Fibroblast of lung (primary cell): ENCODE measurements at regions not wholly inside any gene's neighbourhood (a gene's known extent, or its start where the extent isn't known, plus 50 kb on each side); places are given as distances from the start of the nearest gene placed in this dataset.

Experiments used
- DNase-seq, 2 donors: peaks; one replicate each; pipeline versions ENCODE4 v3.0.0 to v3.0.0-alpha.2; 2010; ENCODE audit warnings: low read depth in 2 of 2
- H2AFZ ChIP-seq: 2 replicates; pipeline ENCODE4 v1.5.1; 2012; ENCODE audit warnings: low read length, control low read depth, inconsistent platforms
- H3K27ac ChIP-seq: 2 replicates; pipeline ENCODE4 v1.5.1; 2011; ENCODE audit warnings: low read length, control low read depth; ENCODE audit not compliant: insufficient read depth
- H3K27me3 ChIP-seq: 2 replicates; pipeline ENCODE4 v1.5.1; 2011; ENCODE audit warnings: mild to moderate bottlenecking, low read length; ENCODE audit not compliant: control insufficient read depth, insufficient read depth
- H3K36me3 ChIP-seq: 2 replicates; pipeline ENCODE4 v1.5.1; 2011; ENCODE audit warnings: low read length; ENCODE audit not compliant: control insufficient read depth, insufficient read depth
- H3K4me1 ChIP-seq: 2 replicates; pipeline ENCODE4 v1.5.1; 2011; ENCODE audit warnings: low read length; ENCODE audit not compliant: control insufficient read depth, insufficient read depth; ENCODE audit errors: extremely low read depth
- H3K4me2 ChIP-seq: 2 replicates; pipeline ENCODE4 v1.5.1; 2011; ENCODE audit warnings: low read length, control low read depth; ENCODE audit not compliant: insufficient read depth; ENCODE audit errors: extremely low read depth
- H3K4me3 ChIP-seq, 4 experiments: fragments of 200-600 bp in 1 of 4; sonication (generic) in 1 of 4; replicated peaks in 1 of 4; 2 replicates each; pipeline ENCODE4 v1.5.1; 2011 to 2016; ENCODE audit warnings: low read length in 4 of 4, low read depth in 3 of 4, mild to moderate bottlenecking in 3 of 4, control low read depth in 2 of 4, inconsistent platforms in 1 of 4, mixed read lengths in 1 of 4; ENCODE audit not compliant: insufficient read depth in 1 of 4; ENCODE audit errors: control extremely low read depth in 1 of 4
- H3K79me2 ChIP-seq: 2 replicates; pipeline ENCODE4 v1.5.1; 2012; ENCODE audit warnings: mild to moderate bottlenecking, low read length, inconsistent platforms; ENCODE audit not compliant: control insufficient read depth, insufficient read depth
- H3K9ac ChIP-seq: 2 replicates; pipeline ENCODE4 v1.5.1; 2011; ENCODE audit warnings: mild to moderate bottlenecking, low read length, control low read depth; ENCODE audit not compliant: insufficient read depth
- H3K9me3 ChIP-seq: 2 replicates; pipeline ENCODE4 v1.5.1; 2012; ENCODE audit warnings: low read depth, low read length; ENCODE audit not compliant: control insufficient read depth, insufficient read depth
- H4K20me1 ChIP-seq: 2 replicates; pipeline ENCODE4 v1.5.1; 2011; ENCODE audit warnings: low read length; ENCODE audit not compliant: control insufficient read depth, insufficient read depth; ENCODE audit errors: extremely low read depth
- CTCF ChIP-seq, 2 donors: IDR thresholded peaks in 1 of 2; conservative IDR thresholded peaks in 1 of 2; 1 replicate in 1 of 2; 2 replicates in 1 of 2; pipeline ENCODE4 v1.5.1; 2011 to 2012; ENCODE audit warnings: low read length in 2 of 2, control low read depth in 1 of 2, inconsistent platforms in 1 of 2, low read depth in 1 of 2, mild to moderate bottlenecking in 1 of 2
- EZH2 ChIP-seq: IDR thresholded peaks from 2 replicates; pipeline ENCODE4 v1.5.1; 2012; ENCODE audit warnings: low read length, control low read depth, mild to moderate bottlenecking; ENCODE audit errors: missing control alignments

- H3K27ac ChIP-seq: no peak overlapping the region
- TF ChIP-seq CTCF (conservative IDR thresholded peaks at IDR 0.05 in 1 of 2, IDR thresholded peaks at IDR 0.05 in 1 of 2; ENCODE audit: low read depth in 1 of 2, low read length in 2 of 2) (no peak), EZH2 (no peak)
- H3K9me3 ChIP-seq: no peaks in the 10 kb centered on the region
- no peaks in the 10 kb centered on the region for H3K27me3 ChIP-seq
- H3K36me3 ChIP-seq: no peaks in the 10 kb centered on the region
- peak in 1 of 2 donors; percentile 53 for DNase-seq
- no peak overlapping the region for H3K4me3 ChIP-seq
- H3K4me1 ChIP-seq: no peaks in the 10 kb centered on the region
- H4K20me1 ChIP-seq: no peaks in the 10 kb centered on the region
- H3K4me2 ChIP-seq: no peak overlapping the region
- no peaks in the 10 kb centered on the region for H3K79me2 ChIP-seq
- no peak overlapping the region for H3K9ac ChIP-seq
- H2AFZ ChIP-seq: no peak overlapping the region
These were observed 196.9 kb downstream of the PRL start for GRCh38 chr6:22099923-22100322.

- no peaks in the 10 kb centered on the region for H3K36me3 ChIP-seq
- H4K20me1 ChIP-seq: no peaks in the 10 kb centered on the region
- no peak overlapping the region for H3K27ac ChIP-seq
- no peak for TF ChIP-seq EZH2
- no peak for TF ChIP-seq CTCF (conservative IDR thresholded peaks at IDR 0.05 in 1 of 2, IDR thresholded peaks at IDR 0.05 in 1 of 2; ENCODE audit: low read depth in 1 of 2, low read length in 2 of 2)
- no peaks in the 10 kb centered on the region for H3K9me3 ChIP-seq
- no peak overlapping the region for H3K4me2 ChIP-seq
- no peaks in the 10 kb centered on the region for H3K79me2 ChIP-seq
- peak in 1 of 2 donors; percentile 33 for DNase-seq
- no peak overlapping the region for H3K9ac ChIP-seq
- H3K4me1 ChIP-seq: no peaks in the 10 kb centered on the region
- no peak overlapping the region for H2AFZ ChIP-seq
- H3K4me3 ChIP-seq: no peak overlapping the region
- no peaks in the 10 kb centered on the region for H3K27me3 ChIP-seq
These were observed 195.7 kb downstream of the PRL start for GRCh38 chr6:22101163-22101562.

GRCh38 chr6:22102671-22103070, 194.2 kb downstream of the PRL start:
- H3K9ac ChIP-seq: no peak overlapping the region
- no peaks in the 10 kb centered on the region for H3K79me2 ChIP-seq
- TF ChIP-seq CTCF (conservative IDR thresholded peaks at IDR 0.05 in 1 of 2, IDR thresholded peaks at IDR 0.05 in 1 of 2; ENCODE audit: low read depth in 1 of 2, low read length in 2 of 2) (no peak), EZH2 (no peak)
- no peaks in the 10 kb centered on the region for H4K20me1 ChIP-seq
- peak in 1 of 2 donors; percentile 62 for DNase-seq
- H2AFZ ChIP-seq: no peak overlapping the region
- H3K9me3 ChIP-seq: no peaks in the 10 kb centered on the region
- no peak overlapping the region for H3K4me3 ChIP-seq
- H3K27ac ChIP-seq: no peak overlapping the region
- no peaks in the 10 kb centered on the region for H3K4me1 ChIP-seq
- H3K4me2 ChIP-seq: no peak overlapping the region
- H3K27me3 ChIP-seq: no peaks in the 10 kb centered on the region
- no peaks in the 10 kb centered on the region for H3K36me3 ChIP-seq
